Amygdala (tissue), 56 donors: ENCODE measurements at regions not wholly inside any gene's neighbourhood (a gene's known extent, or its start where the extent isn't known, plus 50 kb on each side); places are given as distances from the start of the nearest gene placed in this dataset.

ENCODE experiments used
- DNase-seq, 56 donors: peaks; one replicate each; lab custom pipeline; 2025; lab: John Stamatoyannopoulos, UW

GRCh38 chr6:77979204-77979603 lies 326.4 kb downstream of the MEI4 start:
- DNase-seq = no peak

DNA sequence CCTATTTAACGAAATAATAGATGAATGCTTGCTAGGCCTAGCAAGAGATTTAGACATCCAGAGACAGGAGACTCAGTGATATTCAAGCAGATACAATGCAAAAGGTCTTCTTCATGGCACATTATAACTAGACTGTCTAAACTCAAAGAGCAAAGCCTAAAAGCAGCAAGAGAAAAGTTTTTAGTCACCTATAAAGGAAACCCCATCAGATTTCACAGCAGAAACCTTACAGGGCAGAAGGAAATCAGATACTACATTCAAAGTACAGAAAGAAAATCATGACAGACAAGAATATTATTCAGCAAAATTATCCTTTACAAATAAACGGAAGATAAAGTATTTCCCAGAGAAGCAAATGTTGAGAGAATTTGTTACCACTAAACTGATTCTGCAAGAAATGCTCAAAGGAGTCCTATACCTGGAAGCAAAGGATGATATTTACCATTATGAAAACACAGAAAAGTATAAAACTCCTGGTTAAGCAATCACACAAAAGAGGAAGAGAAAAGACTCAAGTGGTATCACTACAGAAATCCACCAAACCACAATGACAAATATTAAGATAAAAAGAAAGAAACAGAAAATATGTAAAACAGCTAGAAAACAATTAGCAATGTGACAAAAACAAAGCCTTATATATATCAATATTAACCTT lies 333.7 kb downstream of the MEI4 start:
- no peak for DNase-seq

DNA sequence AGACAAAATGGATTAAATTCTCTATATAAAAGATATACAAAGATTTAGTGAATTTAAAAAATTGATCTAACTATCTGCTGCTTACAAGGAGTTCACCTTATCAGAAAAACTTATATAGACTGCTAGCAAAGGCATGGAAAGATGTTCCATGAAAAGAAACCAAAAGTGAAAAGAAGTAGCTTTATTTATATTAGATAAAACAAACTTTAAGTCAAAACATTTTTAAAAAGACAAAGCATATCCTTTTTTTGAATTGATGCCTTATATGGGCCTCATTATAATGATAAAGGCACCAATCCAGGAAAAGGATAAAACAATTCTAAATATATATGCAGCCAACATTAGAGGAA lies 334.2 kb downstream of the MEI4 start:
- DNase-seq = no peak

DNA sequence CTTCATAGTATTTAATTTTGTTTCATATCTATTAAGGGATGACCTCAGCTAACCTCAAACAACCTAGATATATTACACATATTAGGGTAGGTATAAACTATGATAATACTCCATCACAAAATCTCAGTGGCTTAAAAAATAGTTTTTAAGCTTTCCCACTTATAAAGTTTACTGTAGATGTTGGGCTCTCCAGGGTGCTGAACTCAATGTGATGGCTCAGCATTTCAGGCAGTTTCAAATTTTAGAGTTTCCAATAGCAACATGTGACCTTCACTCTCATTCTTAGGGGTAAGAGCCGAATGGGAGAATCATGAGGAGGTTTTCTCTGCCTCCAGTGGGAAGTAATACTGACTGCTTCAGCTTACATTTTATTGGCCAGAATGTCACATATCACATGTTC lies 357.3 kb downstream of the MEI4 start:
- no peak for DNase-seq

- no peak for DNase-seq
These were observed 367.7 kb downstream of the MEI4 start for GRCh38 chr6:78020586-78020985.

DNA sequence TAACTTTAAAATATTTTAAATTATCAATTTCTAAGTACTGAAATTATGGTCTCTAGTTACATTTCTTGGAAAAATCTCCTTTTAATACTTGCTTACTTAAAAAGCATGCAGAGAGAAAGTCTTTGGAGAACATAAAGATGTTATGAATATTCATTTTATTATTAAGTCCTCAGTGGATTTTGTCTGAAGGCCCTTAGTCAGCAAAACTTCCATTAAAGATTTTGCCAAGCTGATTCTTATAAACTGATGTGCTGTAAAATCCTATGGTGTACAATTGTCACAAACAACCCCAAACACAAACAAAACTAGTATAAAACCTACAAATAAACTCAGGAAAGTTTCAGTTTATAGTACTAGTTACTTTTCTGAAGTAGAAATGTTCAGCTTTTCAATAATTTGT lies 372.7 kb downstream of the MEI4 start:
- DNase-seq = no peak

DNA sequence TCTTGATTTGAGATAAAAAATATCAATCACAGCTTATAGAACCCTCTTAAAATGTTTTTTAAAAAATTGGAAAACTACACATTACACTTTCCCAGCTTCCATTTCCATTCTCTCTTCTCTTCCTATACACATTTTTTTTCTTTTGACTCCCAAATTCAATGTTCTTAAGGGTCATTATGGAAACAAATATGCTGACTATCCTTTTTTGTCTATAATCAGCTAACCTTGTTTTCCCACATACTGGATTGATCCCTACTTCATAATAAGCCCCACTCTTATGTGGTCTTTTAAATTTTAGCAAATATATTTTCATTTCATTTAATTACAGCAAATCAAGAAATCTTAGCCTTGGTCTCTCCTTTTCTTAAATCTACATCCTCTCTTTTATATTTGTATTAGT lies 378.4 kb downstream of the MEI4 start:
- no peak for DNase-seq

GRCh38 chr6:78059171-78059570 lies 406.3 kb downstream of the MEI4 start:
- no peak for DNase-seq

DNA sequence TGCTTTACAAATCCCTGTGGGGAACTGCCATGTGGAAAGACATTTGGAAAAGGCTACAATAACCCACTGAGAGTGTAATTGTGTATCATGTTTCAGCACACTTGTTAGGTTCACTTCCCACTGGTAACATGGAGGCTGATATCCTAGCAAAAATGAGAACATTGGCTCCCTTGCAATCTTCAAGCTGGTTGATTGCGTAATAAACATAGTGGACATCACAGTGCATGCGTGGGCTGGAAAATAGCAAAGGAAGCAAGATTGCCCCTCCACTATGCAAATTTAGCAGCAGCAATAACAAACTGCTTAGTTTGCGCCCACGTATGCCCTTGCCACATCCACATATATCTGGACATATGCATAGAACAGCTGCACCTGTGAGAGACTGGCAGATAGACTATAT lies 410.2 kb downstream of the MEI4 start:
- DNase-seq = peak in 2 of 56 donors; percentile 2

GRCh38 chr6:78076371-78076770 lies 423.5 kb downstream of the MEI4 start:
- DNase-seq = no peak

DNA sequence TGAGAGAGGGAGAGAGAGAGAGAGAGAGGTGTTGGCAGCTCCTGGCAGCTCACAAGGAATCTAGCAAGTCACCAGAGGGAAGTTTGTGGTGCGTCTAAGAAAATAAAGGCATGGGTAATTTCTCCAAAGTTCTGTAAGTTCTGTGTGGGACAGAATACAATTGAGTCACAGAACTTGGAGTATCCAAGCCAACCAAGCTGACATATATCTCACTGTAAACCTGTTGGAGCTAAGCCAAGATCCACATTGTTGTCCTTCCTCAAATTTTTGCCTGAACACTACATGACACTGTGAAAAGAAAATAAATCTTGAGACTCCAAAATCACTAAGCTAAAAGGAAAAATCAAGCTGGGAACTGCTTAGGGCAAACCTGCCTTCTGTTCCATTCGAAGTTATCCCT lies 436.7 kb downstream of the MEI4 start:
- DNase-seq = no peak

- DNase-seq = no peak
These were observed 441.1 kb downstream of the MEI4 start for GRCh38 chr6:78093906-78094305.

- DNase-seq = no peak
These were observed 448.5 kb downstream of the MEI4 start for GRCh38 chr6:78101387-78101786.

DNA sequence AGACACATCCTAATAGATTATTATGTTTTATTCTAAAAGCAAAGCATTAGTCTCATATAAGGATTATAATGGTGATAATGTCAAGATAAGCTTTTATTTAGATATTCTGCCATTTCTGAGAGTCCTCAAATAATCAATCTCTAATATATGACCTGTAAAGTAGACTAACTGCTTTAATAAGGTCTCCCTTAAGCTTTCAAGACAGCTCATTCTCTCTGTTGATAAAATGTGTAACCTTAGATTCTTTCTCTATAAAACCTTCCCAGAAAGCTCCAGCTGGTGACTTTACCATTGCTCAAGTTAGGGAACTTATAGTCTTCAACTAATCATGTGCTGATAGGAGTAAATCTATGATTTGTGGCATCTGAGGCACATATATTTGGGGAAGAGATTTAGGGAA lies 457.8 kb downstream of the MEI4 start:
- no peak for DNase-seq

DNA sequence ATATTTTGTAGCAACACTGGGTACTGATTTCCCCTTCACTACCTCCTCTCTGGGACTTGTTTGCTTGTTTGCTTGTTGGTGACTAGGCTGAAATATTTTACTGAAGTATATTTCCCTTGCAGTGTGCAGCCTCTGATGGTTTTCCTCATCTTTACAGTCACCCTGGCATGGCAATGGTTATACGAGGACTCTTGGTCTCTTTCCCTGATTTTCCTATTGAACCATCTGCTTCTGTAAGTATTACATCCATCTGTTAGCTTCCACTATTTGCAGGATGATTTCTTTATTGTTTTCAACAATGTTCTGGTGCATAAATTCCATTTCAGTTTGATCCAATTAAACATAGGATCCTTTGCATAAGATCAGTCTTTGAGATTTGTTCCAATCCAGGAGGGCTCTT lies 465.1 kb downstream of the MEI4 start:
- DNase-seq = no peak

- DNase-seq = no peak
These were observed 478.7 kb downstream of the MEI4 start for GRCh38 chr6:78131521-78131920.

GRCh38 chr6:78132671-78133410 lies 480.0 kb downstream of the MEI4 start:
- no peak for DNase-seq

- no peak for DNase-seq
These were observed 497.6 kb downstream of the MEI4 start for GRCh38 chr6:78150425-78150824.

DNA sequence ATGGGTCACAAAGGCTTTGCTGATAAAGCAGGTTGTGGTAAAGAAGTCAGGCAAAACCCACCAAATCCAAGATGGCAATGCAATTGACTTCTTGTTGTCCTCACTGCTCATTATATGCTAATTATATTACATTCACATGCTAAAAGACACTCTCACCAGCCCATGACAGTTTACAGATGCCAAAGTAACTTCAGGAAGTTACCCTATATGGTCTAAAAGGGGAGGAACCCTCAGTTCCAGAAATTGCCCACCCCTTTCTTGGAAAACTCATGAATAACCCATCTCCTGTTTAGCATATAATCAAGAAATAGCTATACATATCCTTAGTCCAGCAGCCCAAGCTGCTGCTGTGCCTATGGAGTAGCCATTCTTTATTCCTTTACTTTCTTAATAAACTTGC lies 501.1 kb downstream of the MEI4 start:
- no peak for DNase-seq

GRCh38 chr6:78157606-78158005 lies 504.8 kb downstream of the MEI4 start:
- no peak for DNase-seq

GRCh38 chr6:78188891-78189290 lies 536.1 kb downstream of the MEI4 start:
- no peak for DNase-seq

GRCh38 chr6:78192057-78192456 lies 539.2 kb downstream of the MEI4 start:
- no peak for DNase-seq

- DNase-seq = no peak
These were observed 546.2 kb downstream of the MEI4 start for GRCh38 chr6:78199044-78199443.
